H1 (cell line): ENCODE measurements at regions not wholly inside any gene's neighbourhood (a gene's known extent, or its start where the extent isn't known, plus 50 kb on each side); places are given as distances from the start of the nearest gene placed in this dataset.

Source experiments
- CTCF ChIA-PET: fragments of 300-600 bp; sonication (Branson Sonifier 250); formaldehyde crosslinking; loops from one replicate; lab custom pipeline; 2021; ENCODE audit not compliant: partially characterized antibody; lab: Charles Lee
- POLR2A ChIA-PET: fragments of 300-600 bp; sonication (Branson Sonifier 250); formaldehyde crosslinking; loops from one replicate; lab custom pipeline; 2021; ENCODE audit warnings: inconsistent platforms; ENCODE audit not compliant: partially characterized antibody; lab: Charles Lee
- DNase-seq, 2 experiments: peaks; one replicate each; pipeline versions ENCODE4 v3.0.0 to v3.0.0-alpha.2; 2010 to 2022; ENCODE audit warnings: low spot score in 2 of 2, low read depth in 1 of 2, mixed read lengths in 1 of 2
- FAIRE-seq: peaks from 2 replicates; lab custom pipeline; 2011; peaks lifted over from hg19 to GRCh38; lab: Jason Lieb, UNC
- H2AFZ ChIP-seq: 2 replicates; pipeline ENCODE4 v1.8.1; 2012; ENCODE audit warnings: low read length, inconsistent platforms
- H2AK5ac ChIP-seq: 2 replicates; pipeline ENCODE4 v1.6.1; 2013; ENCODE audit warnings: low read depth, low read length
- H2BK120ac ChIP-seq: replicated peaks from 2 replicates; pipeline ENCODE3; 2013; ENCODE audit warnings: low read depth, low read length, inconsistent platforms
- H2BK12ac ChIP-seq: 2 replicates; pipeline ENCODE4 v1.6.1; 2013; ENCODE audit warnings: low read depth, low read length
- H2BK15ac ChIP-seq: 2 replicates; pipeline ENCODE4 v1.6.1; 2013; ENCODE audit warnings: low read length
- H2BK20ac ChIP-seq: 2 replicates; pipeline ENCODE4 v1.6.1; 2013; ENCODE audit warnings: low read length
- H2BK5ac ChIP-seq: 2 replicates; pipeline ENCODE4 v1.6.1; 2013; ENCODE audit warnings: low read depth, low read length
- H3K14ac ChIP-seq: 2 replicates; pipeline ENCODE4 v1.6.1; 2013; ENCODE audit warnings: inconsistent platforms; ENCODE audit not compliant: insufficient read length
- H3K18ac ChIP-seq: 2 replicates; pipeline ENCODE4 v1.6.1; 2013; ENCODE audit warnings: low read length; ENCODE audit errors: extremely low read depth
- H3K23ac ChIP-seq: 2 replicates; pipeline ENCODE4 v1.6.1; 2013; ENCODE audit warnings: inconsistent platforms; ENCODE audit not compliant: insufficient read length
- H3K23me2 ChIP-seq: 2 replicates; pipeline ENCODE4 v1.6.1; 2013; ENCODE audit warnings: low read depth, low read length
- H3K27ac ChIP-seq: 2 replicates; pipeline ENCODE4 v1.6.1; 2011; ENCODE audit warnings: low read depth, low read length, inconsistent platforms
- H3K27me3 ChIP-seq, 4 experiments: replicated peaks in 1 of 4; 1 replicate in 1 of 4; 2 replicates in 3 of 4; pipeline versions ENCODE4 v1.6.1 to v1.8.1; 2011 to 2013; ENCODE audit warnings: low read length in 3 of 4, mild to moderate bottlenecking in 3 of 4, inconsistent platforms in 2 of 4, mixed read lengths in 2 of 4, moderate library complexity in 1 of 4; ENCODE audit not compliant: control insufficient read depth in 3 of 4, insufficient read depth in 3 of 4; ENCODE audit errors: extremely low read depth in 1 of 4
- H3K36me3 ChIP-seq, 4 experiments: 2 replicates each; pipeline versions ENCODE4 v1.6.1 to v1.8.1; 2011 to 2013; ENCODE audit warnings: mild to moderate bottlenecking in 4 of 4, low read length in 3 of 4, moderate library complexity in 2 of 4, control low read depth in 1 of 4, inconsistent platforms in 1 of 4; ENCODE audit not compliant: insufficient read depth in 4 of 4, control insufficient read depth in 2 of 4
- H3K4ac ChIP-seq: replicated peaks from 2 replicates; pipeline ENCODE3; 2013; ENCODE audit warnings: low read length, low read depth, mixed read lengths, inconsistent platforms; ENCODE audit not compliant: insufficient read length
- H3K4me1 ChIP-seq, 4 experiments: replicated peaks in 1 of 4; 1 replicate in 1 of 4; 2 replicates in 3 of 4; pipeline versions ENCODE4 v1.6.1 to v1.8.1; 2011 to 2013; ENCODE audit warnings: low read length in 3 of 4, inconsistent platforms in 2 of 4, mixed read lengths in 1 of 4; ENCODE audit not compliant: insufficient read depth in 4 of 4, control insufficient read depth in 3 of 4
- H3K4me2 ChIP-seq, 2 experiments: 2 replicates each; pipeline versions ENCODE4 v1.6.1 to v1.8.1; 2011 to 2013; ENCODE audit warnings: low read depth in 2 of 2, low read length in 2 of 2, control low read depth in 1 of 2, inconsistent platforms in 1 of 2, mild to moderate bottlenecking in 1 of 2; ENCODE audit not compliant: insufficient read depth in 1 of 2
- H3K4me3 ChIP-seq, 4 experiments: fragments of 200-600, 300-600 bp in 1 of 4; sonication (generic), shearing (Covaris generic), sonication (Bioruptor Twin) in 1 of 4; 2 replicates each; pipeline versions ENCODE4 v1.5.1 to v1.8.1; 2011 to 2016; ENCODE audit warnings: low read length in 4 of 4, low read depth in 3 of 4, control low read depth in 2 of 4, inconsistent platforms in 2 of 4, mild to moderate bottlenecking in 2 of 4, mixed read lengths in 1 of 4, moderate library complexity in 1 of 4; ENCODE audit not compliant: insufficient read depth in 2 of 4; ENCODE audit errors: extremely low read depth in 1 of 4
- H3K56ac ChIP-seq: replicated peaks from 2 replicates; pipeline ENCODE3; 2013; ENCODE audit warnings: low read depth, mild to moderate bottlenecking, mixed read lengths, low read length, inconsistent platforms; ENCODE audit not compliant: insufficient read length
- H3K79me1 ChIP-seq: 2 replicates; pipeline ENCODE4 v1.6.1; 2013; ENCODE audit warnings: low read depth, low read length, control low read depth
- H3K79me2 ChIP-seq, 2 experiments: 2 replicates each; pipeline versions ENCODE4 v1.6.1 to v1.8.1; 2012 to 2013; ENCODE audit warnings: low read length in 2 of 2, mild to moderate bottlenecking in 2 of 2, inconsistent platforms in 1 of 2; ENCODE audit not compliant: insufficient read depth in 2 of 2, control insufficient read depth in 1 of 2
- H3K9ac ChIP-seq, 4 experiments: replicated peaks in 1 of 4; 1 replicate in 1 of 4; 2 replicates in 3 of 4; pipeline versions ENCODE4 v1.6.1 to v1.8.1; 2011 to 2013; ENCODE audit warnings: low read depth in 3 of 4, low read length in 3 of 4, control low read depth in 2 of 4, mild to moderate bottlenecking in 2 of 4, moderate library complexity in 2 of 4, inconsistent platforms in 1 of 4; ENCODE audit errors: extremely low read depth in 1 of 4
- H3K9me3 ChIP-seq, 2 experiments: 2 replicates each; pipeline versions ENCODE4 v1.6.1 to v1.8.1; 2012 to 2013; ENCODE audit warnings: mild to moderate bottlenecking in 2 of 2, moderate library complexity in 2 of 2, control low read depth in 1 of 2, inconsistent platforms in 1 of 2, low read depth in 1 of 2, low read length in 1 of 2, mixed read lengths in 1 of 2; ENCODE audit not compliant: insufficient read depth in 2 of 2
- H4K20me1 ChIP-seq, 2 experiments: replicated peaks in 1 of 2; 2 replicates each; pipeline versions ENCODE3 to v1.8.1; 2011 to 2013; ENCODE audit warnings: inconsistent platforms in 2 of 2, low read length in 2 of 2, mild to moderate bottlenecking in 1 of 2; ENCODE audit not compliant: insufficient read depth in 2 of 2, control insufficient read depth in 1 of 2
- H4K5ac ChIP-seq: 2 replicates; pipeline ENCODE4 v1.6.1; 2013; ENCODE audit warnings: low read length, low read depth, mixed read lengths, inconsistent platforms; ENCODE audit not compliant: insufficient read length
- H4K8ac ChIP-seq: 2 replicates; pipeline ENCODE4 v1.8.0; 2013; ENCODE audit warnings: mild to moderate bottlenecking, moderate library complexity, low read length, inconsistent platforms; ENCODE audit not compliant: insufficient read depth; ENCODE audit errors: extremely low read depth
- H4K91ac ChIP-seq: replicated peaks from 2 replicates; pipeline ENCODE3; 2013; ENCODE audit warnings: low read length, mixed read lengths, inconsistent platforms; ENCODE audit not compliant: insufficient read length
- ATF2 ChIP-seq: IDR thresholded peaks from 2 replicates; pipeline ENCODE4 v1.6.1; 2012; ENCODE audit warnings: low read length, inconsistent platforms
- GABPA ChIP-seq: IDR thresholded peaks from 2 replicates; pipeline ENCODE4 v1.6.1; 2011; ENCODE audit warnings: mild to moderate bottlenecking, low read length, moderate library complexity, borderline replicate concordance; ENCODE audit not compliant: insufficient read depth
- KDM1A ChIP-seq: fragments of 200-600, 300-600 bp; sonication (generic); IDR thresholded peaks from 2 replicates; pipeline ENCODE4 v1.7.1; 2016; ENCODE audit warnings: mild to moderate bottlenecking, low read length, borderline replicate concordance
- MAFK ChIP-seq: IDR thresholded peaks from 2 replicates; pipeline ENCODE4 v1.6.1; 2012; ENCODE audit warnings: low read depth, mild to moderate bottlenecking, improper control_type of control experiment, low read length
- NRF1 ChIP-seq: IDR thresholded peaks from 2 replicates; pipeline ENCODE4 v1.6.1; 2011; ENCODE audit warnings: mild to moderate bottlenecking, low read depth, low read length, improper control_type of control experiment
- PHF8 ChIP-seq: fragments of 200-600 bp; sonication (generic); conservative IDR thresholded peaks from 2 replicates; pipeline ENCODE4 v1.7.1; 2012; ENCODE audit warnings: low read depth, mild to moderate bottlenecking, inconsistent platforms, low read length, moderate library complexity
- POLR2A ChIP-seq, 2 experiments: IDR thresholded peaks; 1 replicate in 1 of 2; 2 replicates in 1 of 2; pipeline ENCODE4 v1.6.1; 2011; ENCODE audit warnings: low read depth in 2 of 2, low read length in 2 of 2, mild to moderate bottlenecking in 2 of 2; ENCODE audit errors: control extremely low read depth in 1 of 2
- POU5F1 ChIP-seq: IDR thresholded peaks from 2 replicates; pipeline ENCODE4 v1.6.1; 2011; ENCODE audit warnings: low read depth, mild to moderate bottlenecking, low read length, moderate library complexity
- RNF2 ChIP-seq: fragments of 200-900, 300-1000 bp; sonication (generic); IDR thresholded peaks from 2 replicates; pipeline ENCODE4 v1.7.1; 2016; ENCODE audit warnings: borderline replicate concordance, low read depth, mild to moderate bottlenecking, antibody characterized with exemption, low read length; ENCODE audit not compliant: poor library complexity, severe bottlenecking; ENCODE audit errors: missing control alignments
- RXRA ChIP-seq: IDR thresholded peaks from 2 replicates; pipeline ENCODE4 v1.6.1; 2011; ENCODE audit warnings: low read depth, mild to moderate bottlenecking, low read length, moderate library complexity; ENCODE audit not compliant: insufficient read depth
- SRF ChIP-seq: IDR thresholded peaks from 2 replicates; pipeline ENCODE4 v1.6.1; 2011; ENCODE audit warnings: mild to moderate bottlenecking, low read depth, low read length, moderate library complexity
- SUZ12 ChIP-seq: fragments of 200-600 bp; sonication (generic); IDR thresholded peaks from 2 replicates; pipeline ENCODE4 v1.6.1; 2012; ENCODE audit warnings: mild to moderate bottlenecking, inconsistent platforms, low read length, moderate library complexity, mixed read lengths
- TAF7 ChIP-seq: optimal IDR thresholded peaks from 2 replicates; pipeline ENCODE3; 2011; ENCODE audit warnings: low read depth, mild to moderate bottlenecking, inconsistent platforms, low read length, moderate library complexity, borderline replicate concordance
- TBP ChIP-seq: IDR thresholded peaks from 2 replicates; pipeline ENCODE4 v1.6.1; 2011; ENCODE audit warnings: low read depth, low read length, improper control_type of control experiment
- WGBS, 2 experiments: shearing (Covaris generic) in 1 of 2; methylation state at CpG; one replicate each; pipeline versions ENCODE4 v1.1.6 to v1.1.7; 2013 to 2015; ENCODE audit warnings: low lambda C conversion rate in 2 of 2, mixed read lengths in 2 of 2, inconsistent platforms in 1 of 2, low coverage in 1 of 2, missing lambda C conversion rate in 1 of 2; ENCODE audit not compliant: insufficient replicate concordance in 2 of 2, insufficient coverage in 1 of 2, insufficient read length in 1 of 2; ENCODE audit errors: extremely low coverage in 1 of 2, missing lambda C conversion rate in 1 of 2; 5-methylcytosine and 5-hydroxymethylcytosine counted together

- Histone ChIP-seq H3K18ac (no peak overlapping the region), H3K4me2 (no peak overlapping the region), H3K56ac (no peak overlapping the region), H4K91ac (no peak overlapping the region), H3K36me3 (no peaks in the 10 kb centered on the region), H2BK15ac (no peak overlapping the region), H3K23ac (no peak overlapping the region), H3K4me1 (no peaks in the 10 kb centered on the region), H4K5ac (no peak overlapping the region), H4K8ac (no peak overlapping the region), H2AFZ (peak overlapping the region; percentile 42; the same call in 1 of the 2 replicates), H3K23me2 (no peaks in the 10 kb centered on the region), H3K4ac (no peak overlapping the region), H3K9ac (no peak overlapping the region), H3K14ac (no peak overlapping the region), H2BK12ac (no peak overlapping the region), H3K27me3 (no peaks in the 10 kb centered on the region), H2BK5ac (no peak overlapping the region), H2AK5ac (no peak overlapping the region), H3K4me3 (no peak overlapping the region), H3K27ac (no peak overlapping the region), H3K9me3 (no peaks in the 10 kb centered on the region), H4K20me1 (no peaks in the 10 kb centered on the region), H2BK20ac (no peak overlapping the region), H3K79me1 (no peaks in the 10 kb centered on the region), H2BK120ac (no peak overlapping the region), H3K79me2 (no peaks in the 10 kb centered on the region)
- DNase-seq (no peak), FAIRE-seq (no peak)
- POLR2A ChIA-PET: no interaction called here
- WGBS, 2 experiments: 88% methylated on average over 1 of the region's 1 CpG; no CpG with 5 or more reads in 1 of the 2 experiments
- CTCF ChIA-PET: no interaction called here
- no peak for TF ChIP-seq SRF
- TF ChIP-seq RXRA: no peak
- no peak for TF ChIP-seq RNF2
- no peak for TF ChIP-seq POLR2A (IDR thresholded peaks at IDR 0.05; ENCODE audit: control extremely low read depth in 1 of 2, low read depth in 2 of 2, low read length in 2 of 2)
- no peak for TF ChIP-seq POU5F1
- TF ChIP-seq NRF1: no peak
- TF ChIP-seq MAFK: no peak
- no peak for TF ChIP-seq ATF2
- TF ChIP-seq GABPA: no peak
- TF ChIP-seq SUZ12: no peak
- TF ChIP-seq TBP: no peak
- TF ChIP-seq KDM1A: no peak
- TF ChIP-seq TAF7: no peak
- TF ChIP-seq PHF8: no peak
These were observed 143.2 kb upstream of the EPHA7 start for GRCh38 chr6:93562582-93562981.
